SK-MEL-5 (cell line): ENCODE measurements at regions not wholly inside any gene's neighbourhood (a gene's known extent, or its start where the extent isn't known, plus 50 kb on each side); places are given as distances from the start of the nearest gene placed in this dataset.
A peak's percentile ranks its signal among the peaks of the same experiment; 100 is the strongest.

Source experiments
- DNase-seq: peaks from one replicate; pipeline ENCODE4 v3.0.0-alpha.2; 2016; ENCODE audit warnings: low read depth, low spot score
- in situ Hi-C: cut with HindIII; loops from 2 replicates; pipeline ENCODE4 v1.10.0; 2016; ENCODE audit warnings: low sequenced_read_pairs, high pct_unique_total_duplicates, low pct_unique_long_range_greater_than_20kb

DNA sequence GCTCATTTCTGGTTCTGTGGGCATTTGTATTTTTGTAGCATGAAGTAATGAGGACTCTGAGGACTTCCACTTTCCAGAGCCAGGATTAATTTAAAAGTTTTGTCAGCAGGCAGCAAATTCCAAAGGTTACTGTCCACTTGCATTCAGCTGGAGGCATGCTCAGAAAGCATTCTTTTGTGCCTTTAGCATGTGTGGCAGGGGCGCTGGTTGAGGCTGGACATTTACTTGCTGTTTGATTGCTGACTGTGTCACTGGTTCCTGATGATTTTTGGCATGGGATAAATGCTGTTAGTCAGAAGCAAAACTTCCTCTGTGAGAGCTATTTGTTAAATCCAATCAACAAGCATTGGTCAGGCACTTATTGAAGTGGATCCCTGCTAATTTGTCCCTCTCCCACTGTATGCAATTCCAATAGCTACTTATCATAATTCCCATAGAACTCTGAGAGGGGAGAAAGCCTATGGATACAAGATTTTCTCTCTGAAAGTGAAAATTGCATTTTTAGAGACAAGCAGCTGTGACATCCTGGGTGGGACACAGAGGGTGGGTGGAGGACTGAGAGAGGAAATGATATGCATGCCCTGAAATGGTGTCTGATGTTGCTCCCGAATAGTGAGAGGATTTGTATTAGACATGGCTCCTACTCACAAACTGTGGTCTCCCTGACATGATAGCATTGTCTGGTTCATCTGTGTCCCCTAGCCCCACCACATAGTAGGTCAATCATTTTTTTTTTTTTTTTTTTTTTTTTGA, 161.2 kb upstream of the WDR11 start:
- in situ Hi-C loops: no loop called here
- DNase-seq: no peak

DNA sequence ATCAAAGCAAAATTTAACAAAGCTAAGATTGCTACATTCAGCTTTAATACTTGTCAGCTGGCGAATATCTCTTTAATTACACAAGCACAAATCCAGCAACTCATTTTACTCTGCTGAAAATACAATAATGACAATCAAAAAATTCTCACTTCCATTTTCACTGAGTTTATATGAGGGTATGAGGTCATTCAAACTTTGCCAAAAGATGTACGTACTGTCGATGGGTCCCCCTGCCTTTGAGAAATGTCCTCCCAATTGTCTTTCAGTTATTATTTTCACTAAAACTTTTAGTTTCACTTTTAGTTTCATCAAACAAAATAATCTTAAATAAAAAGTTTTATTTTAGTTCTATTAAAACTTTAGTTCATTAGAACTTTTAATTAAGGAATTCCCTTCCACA, 159.5 kb upstream of the WDR11 start:
- no peak for DNase-seq
- in situ Hi-C loops: no loop called here

DNA sequence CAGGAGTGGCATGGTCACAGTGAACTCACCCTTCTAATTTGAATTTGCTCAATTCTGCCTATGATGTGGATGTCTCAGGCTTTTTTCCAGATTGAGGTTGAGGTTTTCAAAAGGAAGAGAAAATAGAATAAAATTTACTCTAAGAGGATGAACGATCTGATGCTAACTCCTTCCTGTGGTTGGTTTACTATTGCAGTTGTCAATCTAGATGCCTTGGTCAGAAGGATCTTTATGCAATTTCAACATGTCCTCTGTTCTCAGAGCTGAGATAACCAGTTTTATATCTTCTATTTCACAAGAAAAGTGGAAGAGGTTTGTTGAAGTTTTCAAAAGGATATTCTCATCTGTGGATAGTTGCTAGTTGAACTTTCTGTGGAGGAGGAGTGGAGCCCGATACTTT, 150.7 kb upstream of the WDR11 start:
- in situ Hi-C loops: no loop called here
- DNase-seq: no peak

DNA sequence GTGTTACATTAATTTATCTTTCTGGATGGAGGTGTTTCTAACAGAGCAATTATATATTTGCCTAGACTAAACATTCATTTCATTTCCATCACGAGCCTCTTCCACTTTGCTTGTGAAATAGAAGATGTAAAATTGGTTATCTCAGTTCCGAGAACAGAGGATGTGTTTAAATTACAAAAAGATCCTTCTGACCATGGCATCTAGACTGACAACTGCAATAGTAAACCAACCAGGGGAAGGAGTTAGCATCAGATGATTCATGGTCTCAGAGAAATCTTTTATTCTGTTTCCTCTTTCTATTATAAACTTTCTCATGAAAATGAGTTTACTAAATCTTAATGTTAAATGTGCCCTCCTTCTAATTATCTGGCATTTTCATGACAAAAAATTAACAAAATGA, 149.8 kb upstream of the WDR11 start:
- in situ Hi-C loops: no loop called here
- DNase-seq: no peak

DNA sequence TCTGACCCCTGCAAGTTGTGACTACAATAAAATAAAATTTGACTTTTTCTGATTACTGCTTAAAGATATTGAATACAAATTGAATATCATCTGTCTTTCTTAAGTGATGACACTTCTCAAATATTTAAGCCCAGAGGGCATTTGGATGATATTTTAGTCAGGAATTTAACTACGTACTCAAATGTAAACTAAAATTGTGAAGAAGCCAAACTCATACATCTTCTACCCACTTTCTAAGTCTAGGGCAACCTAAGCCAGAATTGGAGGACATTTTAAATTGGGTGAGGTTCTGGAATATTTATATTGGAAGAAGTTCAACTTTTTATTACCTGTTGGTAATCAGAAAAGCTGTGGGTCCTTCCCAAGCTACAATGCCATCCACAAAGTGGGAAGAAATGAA, 149.1 kb upstream of the WDR11 start:
- in situ Hi-C loops: no loop called here
- no peak for DNase-seq

DNA sequence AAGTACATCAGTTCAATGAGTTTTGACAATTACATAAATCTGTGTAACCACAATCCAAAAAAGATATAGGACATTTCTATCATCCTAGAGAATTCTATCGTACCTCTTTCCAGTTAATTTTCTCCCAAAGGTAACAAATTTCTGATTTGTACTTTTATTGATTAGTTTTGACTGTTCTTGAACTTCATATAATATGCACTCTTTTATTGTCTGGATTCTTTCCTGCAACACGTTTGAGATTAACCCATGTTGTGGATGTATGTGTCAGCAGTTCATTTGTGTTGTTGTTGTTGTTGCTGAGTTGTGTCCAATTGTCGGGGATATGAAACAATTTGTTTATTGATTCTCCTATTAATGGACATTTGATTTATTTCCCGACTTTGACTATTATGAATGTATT, 145.9 kb upstream of the WDR11 start:
- in situ Hi-C loops: no loop called here
- DNase-seq: no peak

DNA sequence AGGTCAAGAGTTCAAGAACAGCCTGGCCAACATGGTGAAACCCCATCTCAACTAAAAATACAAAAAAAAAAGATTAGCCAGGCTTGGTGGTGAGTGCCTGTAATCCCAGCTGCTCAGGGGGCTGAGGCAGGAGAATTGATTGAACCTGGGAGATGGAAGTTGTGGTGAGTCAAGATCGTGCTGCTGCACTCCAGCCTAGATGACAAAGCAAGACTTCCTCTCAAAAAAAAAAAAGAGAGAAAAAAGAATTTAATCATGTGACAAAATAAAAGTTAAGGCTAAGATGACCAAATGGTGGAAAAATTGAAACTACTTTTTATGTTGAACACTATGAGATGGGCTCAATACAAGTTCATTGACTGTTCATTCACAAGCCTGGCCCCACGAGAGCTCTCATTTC, 141.1 kb upstream of the WDR11 start:
- DNase-seq: no peak
- in situ Hi-C loops: no loop called here

DNA sequence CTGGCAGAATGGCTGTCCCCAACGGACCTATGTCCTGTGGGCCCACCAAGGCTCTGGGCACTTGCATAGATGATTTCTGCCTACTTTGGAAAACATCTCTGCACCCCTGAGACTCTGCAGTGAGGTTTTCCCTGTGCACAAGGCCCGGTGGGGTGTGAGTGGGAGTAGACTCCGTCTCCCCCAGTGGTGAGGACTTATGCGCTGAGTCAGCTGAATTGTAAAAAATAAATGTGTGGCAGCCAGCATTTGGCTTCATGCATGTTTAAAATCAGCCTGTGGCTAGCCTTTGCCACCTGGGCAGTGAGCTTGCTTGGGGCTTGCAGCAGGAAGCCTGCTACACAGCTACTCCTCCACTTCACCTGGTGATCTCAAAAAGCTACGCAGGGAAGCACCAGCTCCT, 139.3 kb upstream of the WDR11 start:
- in situ Hi-C loops: no loop called here
- DNase-seq: no peak

DNA sequence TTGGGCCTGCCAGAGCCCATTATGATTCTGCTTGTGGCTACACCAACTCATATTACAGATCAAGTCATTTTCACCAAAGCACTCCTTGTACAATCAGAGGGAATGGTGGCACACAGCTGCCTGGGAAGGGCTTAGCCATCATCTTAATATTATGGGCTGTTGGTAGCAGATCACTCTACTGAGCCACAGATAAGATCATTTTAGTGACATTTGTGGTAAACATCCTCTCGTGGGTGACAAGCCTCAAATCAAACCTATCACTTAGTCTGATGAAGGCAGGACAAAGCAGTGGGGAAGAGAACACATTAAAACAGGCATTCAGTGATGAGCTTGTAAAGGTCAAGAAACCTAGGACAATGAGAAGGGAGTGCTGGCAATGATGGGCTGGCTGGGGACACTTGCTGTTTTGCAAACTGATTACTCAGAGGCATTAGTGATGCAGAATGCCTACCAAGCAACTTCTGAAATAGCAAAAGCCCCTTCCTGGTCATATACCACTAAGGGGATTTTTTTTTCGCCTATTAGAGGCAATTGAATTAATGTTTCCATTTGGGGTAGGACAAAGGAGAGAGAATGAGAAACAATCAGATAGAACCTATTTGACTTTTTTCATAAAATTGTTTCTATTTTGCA, 137.5 kb upstream of the WDR11 start:
- in situ Hi-C loops: no loop called here
- DNase-seq: no peak

DNA sequence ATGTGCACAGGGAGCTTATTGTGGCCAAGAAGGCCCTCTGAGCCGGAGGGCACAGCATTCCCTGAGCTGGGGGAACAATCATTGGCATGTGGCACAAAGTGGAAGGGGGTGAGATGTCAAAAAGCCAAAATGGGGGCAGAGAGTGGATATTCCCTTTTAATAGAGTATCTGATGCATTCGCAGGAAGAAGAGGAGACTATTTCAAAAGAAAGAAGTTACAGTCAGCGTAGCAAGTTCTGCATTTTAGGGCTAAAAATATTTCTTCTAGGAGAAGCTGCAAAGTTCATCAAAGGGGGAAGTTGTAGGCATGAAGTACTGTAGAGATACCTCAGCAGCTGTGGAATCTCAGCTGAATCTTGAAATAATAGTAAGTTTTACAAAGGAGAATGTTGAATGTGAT, 136.0 kb upstream of the WDR11 start:
- in situ Hi-C loops: no loop called here
- no peak for DNase-seq

DNA sequence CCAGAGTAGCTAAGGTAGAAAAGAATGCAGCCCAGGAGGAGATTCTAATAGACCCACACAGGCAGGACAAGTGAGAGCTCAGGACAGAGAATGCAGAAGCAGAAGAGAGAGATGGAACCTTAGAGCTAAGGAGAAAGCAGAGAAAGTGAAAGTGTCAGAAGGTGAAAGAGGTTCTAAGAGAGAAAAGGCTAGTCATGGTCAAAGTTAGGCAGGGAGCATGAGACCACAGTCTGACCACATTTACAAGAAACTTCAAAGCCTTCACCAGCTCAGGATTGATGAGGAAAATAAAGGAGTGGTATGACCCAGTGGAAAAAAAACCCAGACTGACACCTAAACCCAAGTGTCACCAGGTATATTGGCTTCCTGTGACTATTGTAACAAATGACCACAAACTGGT, 131.8 kb upstream of the WDR11 start:
- in situ Hi-C loops: no loop called here
- DNase-seq: no peak

DNA sequence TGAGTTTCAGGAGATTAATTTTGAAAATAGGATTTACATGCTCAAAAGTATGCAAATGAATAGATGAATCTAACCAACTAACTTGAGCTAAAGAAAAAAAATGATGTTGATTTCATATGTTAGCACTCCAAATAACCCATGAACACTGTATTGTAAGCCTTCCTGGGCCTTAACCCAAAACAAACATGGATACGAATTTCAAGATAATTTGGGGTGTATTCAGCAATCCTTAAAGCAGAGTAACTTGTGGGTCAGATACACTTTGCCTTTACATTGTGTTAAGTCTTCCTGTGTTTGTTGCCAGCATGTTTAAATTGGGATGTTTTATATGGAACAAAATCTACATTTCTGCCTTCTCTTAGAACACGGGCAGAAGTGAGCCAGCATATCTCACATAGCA, 124.2 kb upstream of the WDR11 start:
- in situ Hi-C loops: no loop called here
- DNase-seq: no peak

DNA sequence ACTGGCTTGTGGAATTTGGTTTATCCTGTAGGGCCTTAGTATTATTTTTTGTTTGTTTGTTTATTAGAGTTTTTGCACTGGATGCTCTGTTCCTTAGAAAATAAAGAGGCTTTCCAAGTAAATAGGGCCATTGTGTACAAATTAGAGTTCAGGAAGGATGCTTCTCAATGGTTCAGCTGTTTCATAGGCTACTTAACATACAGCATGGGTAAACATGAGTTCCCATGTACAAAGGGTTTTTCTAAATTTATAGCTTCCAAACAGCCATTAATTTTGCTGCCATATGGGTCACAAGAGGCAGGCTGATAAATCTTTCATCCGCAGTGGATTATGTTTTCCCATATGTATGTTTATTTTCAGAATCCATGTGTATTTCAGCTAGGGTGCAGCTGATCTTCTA, 121.6 kb upstream of the WDR11 start:
- DNase-seq: peak; percentile 37
- in situ Hi-C loops: no loop called here

DNA sequence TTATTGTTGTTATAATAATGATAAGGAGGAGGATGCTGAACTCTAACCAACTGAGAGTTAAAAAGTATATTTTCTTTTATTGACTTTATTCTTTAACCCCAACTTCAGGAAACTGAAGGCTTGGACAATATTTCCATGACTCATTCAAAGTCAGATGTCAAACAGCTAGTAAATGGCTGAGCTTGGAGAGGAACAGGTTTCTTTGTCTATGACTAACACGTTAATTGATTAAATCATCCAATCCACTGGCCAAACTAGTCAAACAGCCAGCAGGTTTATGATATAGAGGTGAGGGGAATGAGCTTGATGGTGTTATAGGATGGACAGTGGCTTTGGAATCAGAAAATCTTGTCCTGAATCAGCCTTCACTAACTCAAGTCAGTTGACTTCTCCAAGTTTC, 119.1 kb upstream of the WDR11 start:
- DNase-seq: no peak
- in situ Hi-C loops: no loop called here

DNA sequence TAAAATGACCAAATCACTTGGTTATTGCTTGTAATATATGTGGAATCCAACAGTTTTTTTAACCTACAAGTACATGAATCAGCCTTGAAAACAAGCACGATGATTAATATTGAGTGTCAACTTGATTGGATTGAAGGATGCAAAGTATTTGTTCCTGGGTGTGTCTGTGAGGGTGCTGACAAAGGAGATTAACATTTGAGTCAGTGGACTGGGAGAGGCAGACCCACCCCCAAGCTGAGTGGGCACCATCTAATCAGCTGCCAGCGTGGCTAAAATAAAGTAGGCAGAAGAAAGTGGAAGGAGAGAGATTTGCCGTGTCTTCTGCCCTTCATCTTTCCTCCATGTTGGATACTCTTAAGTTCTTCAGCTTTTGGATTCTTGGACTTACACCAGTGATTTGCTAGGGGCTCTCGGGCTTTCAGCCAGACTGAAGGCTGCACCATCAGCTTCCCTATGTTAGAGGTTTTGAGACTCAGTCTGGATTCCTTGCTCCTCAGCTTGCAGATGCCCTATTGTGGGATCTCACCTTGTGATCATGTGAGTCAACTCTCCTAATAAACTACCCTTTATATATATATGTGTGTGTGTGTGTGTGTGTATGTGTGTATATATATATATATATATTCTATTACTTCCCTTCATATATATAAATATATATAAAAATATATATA, 118.4 kb upstream of the WDR11 start:
- in situ Hi-C loops: no loop called here
- DNase-seq: no peak

DNA sequence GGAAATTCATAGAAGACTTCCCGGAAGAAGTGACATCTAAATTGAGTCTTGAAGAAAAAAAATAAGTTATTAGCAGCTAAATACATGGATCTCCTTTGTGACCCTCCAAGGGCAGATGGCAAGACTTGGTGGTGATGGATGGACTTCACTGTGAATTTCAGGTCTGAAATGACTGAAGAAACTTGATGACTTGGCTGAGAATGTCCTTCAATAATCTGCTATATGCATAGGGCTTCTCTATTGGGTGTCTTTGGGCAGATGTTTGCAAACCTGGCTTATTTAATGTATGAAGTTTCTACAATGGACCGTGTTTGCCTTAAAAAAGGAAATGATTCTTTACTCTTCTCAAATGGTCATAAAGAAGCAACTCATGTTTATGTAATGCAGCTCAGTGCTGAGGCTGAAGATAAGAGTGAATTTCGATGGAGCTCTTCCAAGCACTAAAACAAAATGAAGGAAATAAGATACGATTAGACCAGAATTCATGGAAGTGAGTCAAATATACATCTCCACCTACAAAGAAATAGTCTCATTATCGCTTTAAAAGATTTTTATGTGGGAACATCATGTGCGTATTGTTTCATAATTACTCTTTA, 116.6 kb upstream of the WDR11 start:
- DNase-seq: no peak
- in situ Hi-C loops: no loop called here

DNA sequence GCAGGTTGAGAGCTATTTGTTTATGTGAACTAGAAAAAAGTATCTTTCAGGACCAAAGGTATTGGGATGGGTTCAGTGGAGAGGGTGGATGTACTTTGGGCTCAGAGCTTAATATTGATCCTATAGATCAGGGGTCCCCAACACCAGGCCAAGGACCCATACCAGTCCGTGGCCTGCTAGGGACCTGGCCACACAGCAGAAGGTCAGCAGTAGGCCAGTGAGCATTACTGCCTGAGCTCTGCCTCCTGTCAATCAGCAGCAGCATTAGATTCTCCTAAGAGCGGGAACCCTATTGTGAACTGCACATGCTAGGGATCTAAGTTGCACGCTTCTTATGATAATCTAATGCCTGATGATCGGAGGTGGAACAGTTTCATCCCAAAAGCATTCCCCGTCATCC, 115.8 kb upstream of the WDR11 start:
- in situ Hi-C loops: no loop called here
- DNase-seq: no peak

DNA sequence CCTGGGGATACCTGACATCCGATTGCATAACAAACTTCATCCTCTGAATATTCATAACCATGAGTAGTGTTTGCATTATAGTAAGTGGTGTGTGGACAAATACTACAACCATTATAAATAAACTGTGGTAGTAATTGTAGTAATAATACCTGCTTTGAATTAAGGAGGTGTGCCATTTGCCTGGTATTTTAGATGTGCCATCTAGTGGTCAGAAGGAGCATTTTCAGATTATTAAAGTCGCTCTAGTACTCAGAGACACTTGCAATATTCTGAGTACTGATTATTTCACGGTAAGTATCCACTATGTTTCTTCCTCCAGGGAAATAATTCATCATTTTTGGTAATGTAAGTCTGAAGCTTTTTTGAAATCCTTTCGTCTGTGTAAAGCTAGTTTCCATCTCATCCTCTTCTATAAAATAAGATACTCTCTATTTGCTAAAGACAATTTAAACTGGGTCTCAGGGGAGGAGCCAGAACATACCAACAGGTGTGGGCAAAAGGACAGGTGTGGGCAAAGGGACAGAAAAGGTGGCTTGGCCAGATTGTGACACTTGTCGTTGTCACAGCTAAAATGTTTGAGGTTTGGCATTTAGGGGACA, 115.3 kb upstream of the WDR11 start:
- DNase-seq: peak; percentile 33
- in situ Hi-C loops: no loop called here
